ENCODE measurements at regions not wholly inside any gene's neighbourhood (a gene's known extent, or its start where the extent isn't known, plus 50 kb on each side); places are given as distances from the start of the nearest gene placed in this dataset.
A peak's percentile ranks its signal among the peaks of the same experiment; 100 is the strongest.

- DNase-seq (ENCODE audit: low read depth, low spot score): no peak
Measured at GRCh38 chr15:29959384-29960137, 123.2 kb upstream of the GOLGA8J start.

GRCh38 chr15:29952225-29952624 is 130.0 kb upstream of the TJP1 start:
- DNase-seq (ENCODE audit: low read depth, low spot score): no peak

GRCh38 chr15:29945943-29946596 is 123.8 kb upstream of the TJP1 start:
- no peak for DNase-seq (ENCODE audit: low read depth, low spot score)

- no peak for DNase-seq (ENCODE audit: low read depth, low spot score)
Measured at GRCh38 chr15:29944925-29945324, 122.7 kb upstream of the TJP1 start.

GRCh38 chr15:29942548-29942947 is 120.3 kb upstream of the TJP1 start:
- no peak for DNase-seq (ENCODE audit: low read depth, low spot score)

GRCh38 chr15:29942143-29942542 is 119.9 kb upstream of the TJP1 start:
- no peak for DNase-seq (ENCODE audit: low read depth, low spot score)

- DNase-seq (ENCODE audit: low read depth, low spot score): no peak
Measured at GRCh38 chr15:29939404-29939803, 117.1 kb upstream of the TJP1 start.

GRCh38 chr15:29938361-29939335 is 116.4 kb upstream of the TJP1 start:
- DNase-seq (ENCODE audit: low read depth, low spot score): no peak

GRCh38 chr15:29937956-29938355 is 115.7 kb upstream of the TJP1 start:
- no peak for DNase-seq (ENCODE audit: low read depth, low spot score)

GRCh38 chr15:29936353-29937049 is 114.2 kb upstream of the TJP1 start:
- DNase-seq (ENCODE audit: low read depth, low spot score): no peak

GRCh38 chr15:29935296-29936004 is 113.2 kb upstream of the TJP1 start:
- no peak for DNase-seq (ENCODE audit: low read depth, low spot score)

GRCh38 chr15:29934251-29934650 is 112.0 kb upstream of the TJP1 start:
- DNase-seq (ENCODE audit: low read depth, low spot score): no peak

GRCh38 chr15:29933042-29933803 is 111.0 kb upstream of the TJP1 start:
- no peak for DNase-seq (ENCODE audit: low read depth, low spot score)

GRCh38 chr15:29926083-29926388 is 103.8 kb upstream of the TJP1 start:
- no peak for DNase-seq (ENCODE audit: low read depth, low spot score)

GRCh38 chr15:29925227-29926082 is 103.2 kb upstream of the TJP1 start:
- peak; percentile 72 for DNase-seq (ENCODE audit: low read depth, low spot score)

GRCh38 chr15:29924750-29925149 is 102.5 kb upstream of the TJP1 start:
- DNase-seq (ENCODE audit: low read depth, low spot score): peak; percentile 93

GRCh38 chr15:29922191-29922590 is 99.9 kb upstream of the TJP1 start:
- DNase-seq (ENCODE audit: low read depth, low spot score): no peak

GRCh38 chr15:29921130-29921601 is 98.9 kb upstream of the TJP1 start:
- peak; percentile 83 for DNase-seq (ENCODE audit: low read depth, low spot score)

- no peak for DNase-seq (ENCODE audit: low read depth, low spot score)
Measured at GRCh38 chr15:29920515-29920914, 98.2 kb upstream of the TJP1 start.

All from iPS DF 19.7 (cell line).